H9 (cell line): ENCODE measurements at regions not wholly inside any gene's neighbourhood (a gene's known extent, or its start where the extent isn't known, plus 50 kb on each side); places are given as distances from the start of the nearest gene placed in this dataset.

Experiments used
- DNase-seq: peaks from one replicate; pipeline ENCODE4 v3.0.0-alpha.2; 2017
- H2AFZ ChIP-seq: one replicate; pipeline ENCODE4 v1.6.1; 2013; ENCODE audit warnings: mild to moderate bottlenecking, low read length, control low read depth, moderate library complexity
- H2AK5ac ChIP-seq: 2 replicates; pipeline ENCODE4 v1.6.1; 2013; ENCODE audit warnings: low read length, control low read depth, mixed read lengths; ENCODE audit not compliant: insufficient read length
- H2BK120ac ChIP-seq: one replicate; pipeline ENCODE4 v1.6.1; 2013; ENCODE audit warnings: low read depth, mild to moderate bottlenecking, low read length, control low read depth, inconsistent platforms; ENCODE audit not compliant: poor library complexity, severe bottlenecking
- H2BK12ac ChIP-seq: 2 replicates; pipeline ENCODE4 v1.6.1; 2013; ENCODE audit warnings: low read length, control low read depth, mixed read lengths, low read depth; ENCODE audit not compliant: insufficient read length
- H2BK15ac ChIP-seq: 2 replicates; pipeline ENCODE4 v1.6.1; 2013; ENCODE audit warnings: low read depth, low read length, control low read depth
- H2BK20ac ChIP-seq: one replicate; pipeline ENCODE4 v1.6.1; 2013; ENCODE audit warnings: low read depth, mild to moderate bottlenecking, low read length, control low read depth, inconsistent platforms; ENCODE audit not compliant: poor library complexity, severe bottlenecking
- H2BK5ac ChIP-seq: 2 replicates; pipeline ENCODE4 v1.6.1; 2013; ENCODE audit warnings: low read length, control low read depth, mixed read lengths; ENCODE audit not compliant: insufficient read length
- H3K14ac ChIP-seq: 2 replicates; pipeline ENCODE4 v1.6.1; 2013; ENCODE audit warnings: low read length, control low read depth; ENCODE audit not compliant: insufficient read depth
- H3K18ac ChIP-seq: 2 replicates; pipeline ENCODE4 v1.6.1; 2013; ENCODE audit warnings: low read depth, mild to moderate bottlenecking, mixed read lengths, low read length, control low read depth; ENCODE audit not compliant: insufficient read length
- H3K23ac ChIP-seq: 2 replicates; pipeline ENCODE4 v1.6.1; 2013; ENCODE audit warnings: low read length, control low read depth, mixed read lengths, low read depth; ENCODE audit not compliant: insufficient read length
- H3K23me2 ChIP-seq: 2 replicates; pipeline ENCODE4 v1.6.1; 2013; ENCODE audit warnings: low read depth, mild to moderate bottlenecking, mixed read lengths, low read length, control low read depth; ENCODE audit not compliant: insufficient read length, poor library complexity, severe bottlenecking
- H3K27ac ChIP-seq: 2 replicates; pipeline ENCODE4 v1.5.1; 2013; ENCODE audit warnings: low read length, control low read depth, mixed read lengths, low read depth; ENCODE audit not compliant: insufficient read length
- H3K27me3 ChIP-seq: 2 replicates; pipeline ENCODE4 v1.6.1; 2013; ENCODE audit warnings: low read length, control low read depth, inconsistent platforms; ENCODE audit not compliant: insufficient read depth
- H3K4ac ChIP-seq: 2 replicates; pipeline ENCODE4 v1.6.1; 2013; ENCODE audit warnings: low read depth, mild to moderate bottlenecking, control low read depth, inconsistent platforms, low read length, moderate library complexity
- H3K4me1 ChIP-seq: 2 replicates; pipeline ENCODE4 v1.6.1; 2013; ENCODE audit warnings: low read length, control low read depth, inconsistent platforms; ENCODE audit not compliant: insufficient read depth
- H3K4me2 ChIP-seq: 2 replicates; pipeline ENCODE4 v1.6.1; 2013; ENCODE audit warnings: low read length, control low read depth, mixed read lengths; ENCODE audit not compliant: insufficient read length, insufficient read depth
- H3K56ac ChIP-seq: 2 replicates; pipeline ENCODE4 v1.6.1; 2013; ENCODE audit warnings: low read depth, mild to moderate bottlenecking, mixed read lengths, low read length, control low read depth; ENCODE audit not compliant: insufficient read length
- H3K79me1 ChIP-seq: 2 replicates; pipeline ENCODE4 v1.6.1; 2013; ENCODE audit warnings: low read depth, mild to moderate bottlenecking, moderate library complexity, low read length, control low read depth, inconsistent platforms; ENCODE audit not compliant: insufficient read depth, poor library complexity, severe bottlenecking
- H3K79me2 ChIP-seq: 2 replicates; pipeline ENCODE4 v1.6.1; 2013; ENCODE audit warnings: low read length, control low read depth, inconsistent platforms; ENCODE audit not compliant: insufficient read depth
- H3K9ac ChIP-seq: 2 replicates; pipeline ENCODE4 v1.6.1; 2013; ENCODE audit warnings: low read length, control low read depth, mixed read lengths; ENCODE audit not compliant: insufficient read length; ENCODE audit errors: extremely low read depth
- H3K9me3 ChIP-seq: one replicate; pipeline ENCODE4 v1.6.1; 2013; ENCODE audit warnings: low read depth, low read length, inconsistent platforms; ENCODE audit not compliant: control insufficient read depth
- H3T11ph ChIP-seq: one replicate; pipeline ENCODE4 v1.6.1; 2013; ENCODE audit warnings: mild to moderate bottlenecking, low read length, control low read depth, inconsistent platforms
- H4K20me1 ChIP-seq: one replicate; pipeline ENCODE4 v1.6.1; 2013; ENCODE audit not compliant: control insufficient read depth, insufficient read length, insufficient read depth
- H4K5ac ChIP-seq: 2 replicates; pipeline ENCODE4 v1.6.1; 2013; ENCODE audit warnings: low read depth, mild to moderate bottlenecking, mixed read lengths, low read length, control low read depth; ENCODE audit not compliant: insufficient read length
- H4K8ac ChIP-seq: replicated peaks from 2 replicates; pipeline ENCODE4 v1.6.1; 2013; ENCODE audit warnings: low read length, control low read depth, mixed read lengths, low read depth; ENCODE audit not compliant: insufficient read length
- H4K91ac ChIP-seq: 2 replicates; pipeline ENCODE4 v1.6.1; 2013; ENCODE audit warnings: low read depth, mild to moderate bottlenecking, moderate library complexity, mixed read lengths, low read length, control low read depth; ENCODE audit not compliant: insufficient read length
- H3K27ac Mint-ChIP-seq, 3 experiments: 2 replicates in 2 of 3; 3 replicates in 1 of 3; pipeline ENCODE4 v1.8.0; 2020 to 2021; ENCODE audit warnings: mixed read lengths in 3 of 3, mild to moderate bottlenecking in 1 of 3, moderate library complexity in 1 of 3
- H3K27me3 Mint-ChIP-seq: 2 replicates; pipeline ENCODE4 v1.8.0; 2021; ENCODE audit warnings: low read depth, mild to moderate bottlenecking, moderate library complexity, mixed read lengths
- H3K36me3 Mint-ChIP-seq, 3 experiments: 2 replicates in 2 of 3; 3 replicates in 1 of 3; pipeline ENCODE4 v1.8.0; 2020 to 2021; ENCODE audit warnings: low read depth in 3 of 3, mixed read lengths in 3 of 3; ENCODE audit not compliant: insufficient read depth in 1 of 3
- H3K4me1 Mint-ChIP-seq, 2 experiments: 2 replicates each; pipeline ENCODE4 v1.8.0; 2020; ENCODE audit warnings: mixed read lengths in 2 of 2
- H3K4me3 Mint-ChIP-seq, 2 experiments: 2 replicates in 1 of 2; 3 replicates in 1 of 2; pipeline ENCODE4 v1.8.0; 2020 to 2021; ENCODE audit warnings: mild to moderate bottlenecking in 2 of 2, mixed read lengths in 2 of 2, moderate library complexity in 1 of 2
- H3K9me3 Mint-ChIP-seq, 2 experiments: 2 replicates in 1 of 2; 3 replicates in 1 of 2; pipeline ENCODE4 v1.8.0; 2020; ENCODE audit warnings: mild to moderate bottlenecking in 2 of 2, mixed read lengths in 2 of 2, moderate library complexity in 1 of 2
- WGBS: extraction: QIAGEN DNeasy Blood & Tissue Kit; methylation state at CpG from one replicate; pipeline ENCODE4 v1.1.7; 2013; ENCODE audit warnings: missing lambda C conversion rate, low lambda C conversion rate, mixed read lengths; ENCODE audit not compliant: insufficient read length; ENCODE audit errors: extremely low coverage; 5-methylcytosine and 5-hydroxymethylcytosine counted together
- TF ChIP-seq, protein P1 (sequence below): fragments of 200-600 bp; sonication (generic); conservative IDR thresholded peaks from 3 replicates; pipeline ENCODE4 v1.8.0; 2021; ENCODE audit warnings: antibody characterized with exemption, mild to moderate bottlenecking

DNA sequence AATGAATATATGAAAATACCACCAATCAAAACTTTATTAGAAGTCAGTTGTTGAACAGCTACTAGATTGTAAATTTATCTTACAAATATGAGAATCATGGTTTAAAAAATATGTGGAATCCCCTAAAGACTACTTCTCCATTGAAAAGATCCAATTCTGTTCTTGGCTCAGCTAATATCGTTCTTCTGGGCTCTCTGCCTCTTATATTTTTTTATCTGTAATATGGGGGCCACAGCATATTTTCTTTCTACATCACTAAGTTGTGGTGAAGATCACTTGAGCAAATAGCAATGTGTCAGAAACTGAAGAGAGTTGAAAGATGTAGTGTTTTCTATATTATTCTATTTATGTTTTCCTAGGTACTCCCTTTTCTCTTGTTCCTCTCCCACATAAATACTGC is 198.1 kb downstream of the FZD1 start:
- H3K23ac ChIP-seq: no peak overlapping the region
- H3K27ac Mint-ChIP-seq: no peak overlapping the region; a peak in 1 of 7 replicates

More for the DNA sequence above, 198.1 kb downstream of the FZD1 start:
- Histone ChIP-seq H2AFZ (no peak overlapping the region), H2BK5ac (no peak overlapping the region), H2AK5ac (no peak overlapping the region), H3K9ac (no peak overlapping the region), H4K91ac (no peak overlapping the region), H4K20me1 (no peaks in the 10 kb centered on the region), H3K9me3 (no peaks in the 10 kb centered on the region), H3K27ac (no peak overlapping the region), H2BK15ac (no peak overlapping the region), H3K56ac (no peak overlapping the region), H2BK12ac (no peak overlapping the region), H3K4me2 (no peak overlapping the region), H4K5ac (no peak overlapping the region), H3K4ac (no peak overlapping the region), H3K79me1 (no peaks in the 10 kb centered on the region), H3T11ph (no peak overlapping the region), H2BK20ac (no peak overlapping the region), H2BK120ac (no peak overlapping the region), H3K27me3 (no peaks in the 10 kb centered on the region), H3K14ac (no peak overlapping the region), H3K18ac (no peak overlapping the region), H4K8ac (no peak overlapping the region), H3K4me1 (no peaks in the 10 kb centered on the region), H3K23me2 (no peaks in the 10 kb centered on the region), H3K79me2 (no peaks in the 10 kb centered on the region)
- H3K4me1 Mint-ChIP-seq: no peaks in the 10 kb centered on the region; a peak in 1 of 4 replicates
- no peak overlapping the region for H3K4me3 Mint-ChIP-seq
- TF ChIP-seq, protein P1, sequence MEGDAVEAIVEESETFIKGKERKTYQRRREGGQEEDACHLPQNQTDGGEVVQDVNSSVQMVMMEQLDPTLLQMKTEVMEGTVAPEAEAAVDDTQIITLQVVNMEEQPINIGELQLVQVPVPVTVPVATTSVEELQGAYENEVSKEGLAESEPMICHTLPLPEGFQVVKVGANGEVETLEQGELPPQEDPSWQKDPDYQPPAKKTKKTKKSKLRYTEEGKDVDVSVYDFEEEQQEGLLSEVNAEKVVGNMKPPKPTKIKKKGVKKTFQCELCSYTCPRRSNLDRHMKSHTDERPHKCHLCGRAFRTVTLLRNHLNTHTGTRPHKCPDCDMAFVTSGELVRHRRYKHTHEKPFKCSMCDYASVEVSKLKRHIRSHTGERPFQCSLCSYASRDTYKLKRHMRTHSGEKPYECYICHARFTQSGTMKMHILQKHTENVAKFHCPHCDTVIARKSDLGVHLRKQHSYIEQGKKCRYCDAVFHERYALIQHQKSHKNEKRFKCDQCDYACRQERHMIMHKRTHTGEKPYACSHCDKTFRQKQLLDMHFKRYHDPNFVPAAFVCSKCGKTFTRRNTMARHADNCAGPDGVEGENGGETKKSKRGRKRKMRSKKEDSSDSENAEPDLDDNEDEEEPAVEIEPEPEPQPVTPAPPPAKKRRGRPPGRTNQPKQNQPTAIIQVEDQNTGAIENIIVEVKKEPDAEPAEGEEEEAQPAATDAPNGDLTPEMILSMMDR: no peak
- peaks cover 0 to 6% (median 2%) of the 10 kb centered on the region in 3 experiments; a peak in 1 of 7 replicates for H3K36me3 Mint-ChIP-seq
- peaks cover 3 to 4% of the 10 kb centered on the region in 2 experiments for H3K9me3 Mint-ChIP-seq
- WGBS: no CpG with 5 or more reads among the region's 1 CpG
- DNase-seq: no peak
- no peaks in the 10 kb centered on the region for H3K27me3 Mint-ChIP-seq
